ENCODE measurements at regions not wholly inside any gene's neighbourhood (a gene's known extent, or its start where the extent isn't known, plus 50 kb on each side); places are given as distances from the start of the nearest gene placed in this dataset.
A peak's percentile ranks its signal among the peaks of the same experiment; 100 is the strongest.
"Not testable (repeated sequence)": the region's sequence is repeated elsewhere in the genome, so short reads cannot be mapped to it uniquely, and the experiment has no call there.

- DNase-seq (ENCODE audit: low spot score) = no peak
These were observed 141.1 kb upstream of the PRSS16 start for GRCh38 chr6:27106382-27106781.

GRCh38 chr6:27111743-27112142, 135.8 kb upstream of the PRSS16 start:
- no peak for DNase-seq (ENCODE audit: low spot score)

- no peak for DNase-seq (ENCODE audit: low spot score)
These were observed 134.5 kb upstream of the PRSS16 start for GRCh38 chr6:27112974-27113373.

- DNase-seq (ENCODE audit: low spot score) = no peak
These were observed 128.2 kb upstream of the PRSS16 start for GRCh38 chr6:27119329-27119728.

- DNase-seq (ENCODE audit: low spot score) = no peak
These were observed 127.7 kb upstream of the PRSS16 start for GRCh38 chr6:27119761-27120160.

GRCh38 chr6:27121640-27122039, 125.9 kb upstream of the PRSS16 start:
- no peak for DNase-seq (ENCODE audit: low spot score)

GRCh38 chr6:27124252-27124657, 123.2 kb upstream of the PRSS16 start:
- no peak for DNase-seq (ENCODE audit: low spot score)

- no peak for DNase-seq (ENCODE audit: low spot score)
These were observed 121.3 kb upstream of the PRSS16 start for GRCh38 chr6:27126046-27126814.

- DNase-seq (ENCODE audit: low spot score) = peak; percentile 80
These were observed 120.5 kb upstream of the PRSS16 start for GRCh38 chr6:27126815-27127537.

GRCh38 chr6:27127874-27128273, 119.6 kb upstream of the PRSS16 start:
- DNase-seq (ENCODE audit: low spot score) = not testable (repeated sequence)

GRCh38 chr6:27128311-27129094, 119.0 kb upstream of the PRSS16 start:
- DNase-seq (ENCODE audit: low spot score) = no peak

- no peak for DNase-seq (ENCODE audit: low spot score)
These were observed 118.2 kb upstream of the PRSS16 start for GRCh38 chr6:27129095-27129815.

- DNase-seq (ENCODE audit: low spot score) = no peak
These were observed 117.6 kb upstream of the PRSS16 start for GRCh38 chr6:27129917-27130316.

GRCh38 chr6:27130668-27131428, 116.7 kb upstream of the PRSS16 start:
- DNase-seq (ENCODE audit: low spot score) = no peak

GRCh38 chr6:27132282-27132531, 115.3 kb upstream of the PRSS16 start:
- peak; percentile 76 for DNase-seq (ENCODE audit: low spot score)

GRCh38 chr6:27132532-27133280, 114.8 kb upstream of the PRSS16 start:
- DNase-seq (ENCODE audit: low spot score) = peak; percentile 97

- peak; percentile 66 for DNase-seq (ENCODE audit: low spot score)
These were observed 113.9 kb upstream of the PRSS16 start for GRCh38 chr6:27133281-27134227.

- no peak for DNase-seq (ENCODE audit: low spot score)
These were observed 112.3 kb upstream of the PRSS16 start for GRCh38 chr6:27135087-27135657.

- DNase-seq (ENCODE audit: low spot score) = no peak
These were observed 111.3 kb upstream of the PRSS16 start for GRCh38 chr6:27136077-27136644.
